CD1c-positive myeloid dendritic cell (primary cell): ENCODE measurements at regions not wholly inside any gene's neighbourhood (a gene's known extent, or its start where the extent isn't known, plus 50 kb on each side); places are given as distances from the start of the nearest gene placed in this dataset.

Source experiments
- DNase-seq: peaks from one replicate; pipeline ENCODE4 v3.0.0-alpha.2; 2016; ENCODE audit errors: extremely low spot score

- no peak for DNase-seq
These were observed 55.6 kb downstream of the RHOXF2B start for GRCh38 chrX:120021927-120022326.

GRCh38 chrX:120020305-120020704 is 57.2 kb downstream of the RHOXF2B start:
- no peak for DNase-seq

DNA sequence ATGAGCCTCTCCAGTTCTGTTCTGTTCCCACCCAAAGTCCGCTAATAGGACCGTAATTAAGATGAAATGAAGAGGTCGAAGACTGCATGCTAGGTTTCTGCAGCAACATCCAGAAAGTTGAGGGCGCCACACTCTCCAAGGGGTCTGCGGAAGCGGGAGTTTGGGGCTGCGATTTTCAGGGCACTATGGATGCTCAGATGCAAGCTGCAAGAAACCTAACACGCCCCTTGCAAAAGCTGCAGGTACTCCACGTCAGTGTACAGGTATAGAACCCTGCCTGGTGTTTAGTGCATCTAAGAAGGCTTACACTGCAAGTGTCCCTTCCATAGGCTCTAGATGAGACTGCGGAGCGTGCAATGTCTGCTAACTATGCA is 61.4 kb downstream of the RHOXF2B start:
- DNase-seq = no peak

DNA sequence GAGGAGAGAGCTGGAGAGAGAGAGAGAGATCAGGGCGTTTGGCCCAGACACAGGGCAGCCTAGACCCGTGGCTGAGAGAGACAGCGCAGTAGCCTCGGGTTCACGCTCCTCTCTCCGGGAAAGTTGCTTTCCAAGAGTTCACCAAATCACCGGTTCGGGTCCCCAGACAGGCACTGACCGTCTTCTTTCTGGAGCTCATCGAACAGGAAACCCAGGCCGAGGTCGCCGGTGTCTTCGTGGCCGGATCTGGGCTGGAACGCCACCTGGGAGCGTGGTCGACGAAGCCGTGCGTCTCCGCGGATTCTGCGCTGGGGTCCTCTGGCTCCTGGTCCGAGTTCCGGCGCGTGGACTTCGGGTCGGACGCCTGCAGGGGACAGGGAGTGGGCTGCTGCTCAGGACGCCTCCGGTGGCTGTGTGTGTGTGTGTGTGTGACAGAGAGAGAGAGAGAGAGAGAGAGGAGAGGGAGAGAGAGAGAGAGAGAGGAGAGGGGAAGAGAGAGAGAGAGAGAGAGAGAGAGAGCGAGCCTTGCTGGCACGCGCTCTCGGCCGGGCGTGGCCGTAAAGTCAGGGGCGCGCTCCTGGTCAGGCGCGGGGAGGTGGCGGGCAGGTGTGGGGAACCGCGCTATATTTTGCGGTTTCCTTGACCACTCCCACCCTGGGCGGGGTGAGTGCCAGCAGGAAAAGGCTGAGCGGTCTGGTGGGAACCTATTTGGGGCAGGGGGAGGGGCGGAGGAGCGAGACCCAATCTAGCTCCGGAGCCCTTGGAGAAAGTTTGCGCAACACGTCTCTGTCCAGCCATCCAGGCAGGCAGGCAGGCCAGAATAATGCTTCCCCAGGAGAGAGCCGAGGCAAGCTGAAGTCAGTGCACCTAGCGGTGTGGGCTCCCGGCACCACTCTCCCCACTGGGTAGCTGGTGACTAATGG is 62.1 kb downstream of the RHOXF2B start:
- DNase-seq = no peak

GRCh38 chrX:120014354-120015130 is 62.9 kb downstream of the RHOXF2B start:
- no peak for DNase-seq

- DNase-seq = no peak
These were observed 58.2 kb upstream of the NKAP start for GRCh38 chrX:120001787-120002186.

DNA sequence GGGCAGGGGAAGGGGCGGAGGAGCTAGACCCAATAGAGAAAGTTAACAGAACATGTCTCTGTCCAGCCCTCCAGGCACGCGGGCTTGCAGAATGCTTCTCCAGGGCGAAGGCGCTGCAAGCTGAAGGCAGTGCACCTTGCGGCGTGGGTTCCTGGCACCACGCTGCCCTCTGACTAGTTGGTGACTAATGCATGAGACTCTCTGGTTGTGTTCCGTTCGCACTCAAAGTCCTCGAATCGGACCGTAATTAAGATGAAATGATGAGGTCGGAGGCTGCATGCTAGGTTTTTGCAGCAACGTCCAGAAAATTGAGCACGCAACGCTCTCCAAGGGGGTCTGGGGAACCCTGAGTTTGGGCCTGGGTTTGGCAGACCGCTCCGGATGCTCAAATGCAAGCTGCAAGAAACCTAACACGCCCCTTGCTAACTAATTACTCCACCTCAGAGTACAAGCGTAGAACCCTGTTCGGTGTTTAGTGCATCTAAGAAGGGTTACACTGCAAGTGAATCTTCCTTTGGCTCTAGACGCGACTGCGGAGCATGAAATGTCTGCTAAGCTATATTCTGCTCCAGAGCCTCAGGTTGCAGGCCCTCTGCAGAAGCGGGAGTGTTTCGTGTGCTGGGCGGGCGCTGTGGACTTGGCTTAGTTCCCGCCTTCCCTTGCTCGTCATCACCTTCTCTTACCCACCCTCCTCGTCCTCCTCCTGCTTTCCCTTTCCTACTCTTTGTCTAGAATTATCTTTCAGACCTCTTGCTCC is 57.1 kb upstream of the NKAP start:
- DNase-seq = peak; percentile 15

- no peak for DNase-seq
These were observed 55.6 kb upstream of the NKAP start for GRCh38 chrX:119999087-119999634.

GRCh38 chrX:119997570-119997969 is 54.0 kb upstream of the NKAP start:
- DNase-seq = no peak

DNA sequence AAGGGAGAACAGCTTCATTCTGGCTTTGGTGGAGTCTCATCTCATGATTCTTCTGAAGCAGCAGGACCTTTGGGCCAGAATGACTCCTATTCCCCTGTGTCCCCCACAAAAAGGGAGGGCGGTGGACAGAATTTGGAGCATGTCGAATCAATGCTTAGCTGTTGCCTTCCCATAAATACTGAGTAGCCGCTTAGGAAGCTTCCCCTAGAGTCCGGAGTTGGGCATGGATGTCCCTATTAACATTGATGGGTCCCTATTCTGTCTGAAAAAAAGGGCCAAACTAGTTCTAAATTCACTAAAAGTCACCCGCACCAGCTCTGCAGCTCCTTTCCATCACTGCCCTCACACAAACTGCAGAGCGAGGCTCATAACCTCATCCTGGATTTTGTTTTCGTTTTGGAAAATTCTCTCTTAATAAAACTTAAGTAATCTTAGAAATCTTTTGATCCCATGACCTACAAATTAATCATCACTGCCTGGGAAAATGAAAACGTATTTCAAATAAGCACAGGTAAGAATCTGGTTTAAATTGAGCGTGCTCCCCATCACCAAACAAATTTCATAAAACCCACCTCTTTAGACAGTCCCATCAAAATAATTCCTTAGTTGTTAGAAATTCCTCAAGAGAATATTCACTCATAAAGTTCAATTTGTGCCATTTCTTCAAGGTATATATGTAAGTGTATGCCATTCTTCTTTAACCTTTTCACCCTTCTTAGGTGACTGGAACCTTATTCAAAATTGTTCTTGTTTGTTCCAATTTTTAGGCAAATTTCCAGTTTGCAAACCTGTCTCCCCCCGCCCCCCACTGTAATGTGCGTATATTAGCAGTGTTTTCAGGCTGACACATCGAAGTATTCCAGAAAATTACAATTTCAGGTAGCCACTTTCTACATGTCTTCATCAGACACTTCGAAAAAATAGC is 53.3 kb upstream of the NKAP start:
- no peak for DNase-seq

- no peak for DNase-seq
These were observed 52.5 kb upstream of the NKAP start for GRCh38 chrX:119996069-119996468.
